Esophagus squamous epithelium (tissue), 4 donors: ENCODE measurements at regions not wholly inside any gene's neighbourhood (a gene's known extent, or its start where the extent isn't known, plus 50 kb on each side); places are given as distances from the start of the nearest gene placed in this dataset.

Experiments used
- CTCF ChIP-seq, 6 experiments: fragments of 450-650 bp in 4 of 6; fragments of 200-600 bp in 2 of 6; sonication (generic) in 2 of 6; IDR thresholded peaks; one replicate each; pipeline ENCODE4 v1.5.1; 2016 to 2019; ENCODE audit warnings: antibody characterized with exemption in 6 of 6, mild to moderate bottlenecking in 4 of 6, moderate library complexity in 4 of 6
- POLR2A ChIP-seq, 4 donors: fragments of 450-650 bp; IDR thresholded peaks; one replicate each; pipeline ENCODE4 v1.6.1; 2017; ENCODE audit warnings: antibody characterized with exemption in 4 of 4, mild to moderate bottlenecking in 4 of 4, moderate library complexity in 3 of 4

GRCh38 chr5:39623291-39623865 lies 198.6 kb upstream of the DAB2 start:
- TF ChIP-seq CTCF (IDR thresholded peaks at IDR 0.05) (no peak), POLR2A (IDR thresholded peaks at IDR 0.05) (no peak)
